ENCODE measurements at regions not wholly inside any gene's neighbourhood (a gene's known extent, or its start where the extent isn't known, plus 50 kb on each side); places are given as distances from the start of the nearest gene placed in this dataset.
"Not testable (repeated sequence)": the region's sequence is repeated elsewhere in the genome, so short reads cannot be mapped to it uniquely, and the experiment has no call there.

DNA sequence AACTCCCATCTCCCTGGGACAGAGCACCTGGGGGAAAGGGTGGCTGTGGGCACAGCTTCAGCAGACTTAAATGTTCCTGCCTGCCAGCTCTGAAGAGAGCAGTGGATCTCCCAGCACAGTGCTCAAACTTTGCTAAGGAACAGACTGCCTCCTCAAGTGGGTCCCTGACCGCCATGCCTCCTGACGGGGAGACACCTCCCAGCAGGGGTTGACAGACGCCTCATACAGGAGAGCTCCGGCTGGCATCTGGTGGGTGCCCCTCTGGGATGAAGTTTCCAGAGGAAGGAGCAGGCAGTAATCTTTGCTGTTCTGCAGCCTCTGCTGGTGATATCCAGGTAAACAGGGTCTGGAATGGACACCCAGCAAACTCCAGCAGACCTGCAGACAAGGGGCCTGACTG lies 206.9 kb upstream of the NUDT10 start:
- intact Hi-C loops (cut with DNase I); DNase-seq; ATAC-seq: not testable (repeated sequence)

DNA sequence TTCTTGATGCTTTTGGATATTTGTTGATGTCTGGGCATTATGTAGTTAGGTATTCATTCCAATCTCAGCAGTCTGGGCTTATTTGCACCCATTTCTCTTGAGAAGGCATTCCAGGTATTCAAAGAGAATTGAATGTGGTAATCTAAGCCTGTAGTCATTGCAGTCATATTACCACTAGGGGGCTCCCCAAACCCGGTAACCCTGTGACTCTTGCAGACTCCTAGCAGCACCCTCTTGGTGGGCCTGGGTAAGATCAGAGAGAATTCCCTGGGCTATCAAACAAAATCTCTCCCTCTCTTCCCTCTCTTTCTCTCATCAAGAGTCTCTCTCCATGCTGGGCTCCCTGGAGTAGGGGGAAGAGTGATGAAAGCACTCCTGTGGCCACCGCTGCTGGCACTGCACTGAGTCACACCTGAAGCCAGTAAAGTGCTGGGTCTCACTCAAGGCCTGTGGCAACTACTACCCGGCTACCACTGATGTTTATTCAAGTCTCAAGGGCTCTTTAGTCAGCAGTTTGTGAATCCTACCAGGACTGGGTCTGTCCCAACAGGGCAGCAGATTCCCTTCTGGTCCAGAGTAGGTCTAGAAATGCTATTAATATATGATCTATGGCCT lies 187.7 kb upstream of the NUDT10 start:
- DNase-seq (no peak), ATAC-seq (no peak)
- intact Hi-C loops (cut with DNase I), result loop anchor here in 1 of 2 donors (5.0 kb wide), 1 partner anchor 312 kb away; no protein-coding TSS in a partner anchor

DNA sequence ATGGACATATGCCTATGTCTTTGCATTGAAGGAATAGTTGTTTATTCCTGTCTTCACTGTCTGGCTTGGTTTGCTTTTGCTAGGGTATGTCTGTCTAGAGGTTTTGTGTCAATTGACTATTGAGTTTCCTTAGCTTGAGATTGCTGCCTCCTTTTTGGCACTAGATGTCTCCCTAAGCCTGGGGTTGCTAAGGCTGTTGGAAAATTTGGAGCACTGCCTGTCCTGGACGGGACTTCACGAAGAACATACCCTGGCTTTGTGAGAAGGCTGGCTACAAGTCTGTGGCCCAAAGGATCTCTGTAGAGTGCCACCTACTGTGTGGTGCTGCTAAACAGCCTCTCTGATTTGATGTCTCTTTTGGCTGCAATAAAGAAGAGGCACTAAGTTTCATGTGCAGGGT lies 183.8 kb upstream of the NUDT10 start:
- intact Hi-C loops (cut with DNase I), result loop anchor here in 1 of 2 donors (5.0 kb wide), 1 partner anchor 308 kb away; no protein-coding TSS in a partner anchor
- ATAC-seq (no peak), DNase-seq (no peak)

DNA sequence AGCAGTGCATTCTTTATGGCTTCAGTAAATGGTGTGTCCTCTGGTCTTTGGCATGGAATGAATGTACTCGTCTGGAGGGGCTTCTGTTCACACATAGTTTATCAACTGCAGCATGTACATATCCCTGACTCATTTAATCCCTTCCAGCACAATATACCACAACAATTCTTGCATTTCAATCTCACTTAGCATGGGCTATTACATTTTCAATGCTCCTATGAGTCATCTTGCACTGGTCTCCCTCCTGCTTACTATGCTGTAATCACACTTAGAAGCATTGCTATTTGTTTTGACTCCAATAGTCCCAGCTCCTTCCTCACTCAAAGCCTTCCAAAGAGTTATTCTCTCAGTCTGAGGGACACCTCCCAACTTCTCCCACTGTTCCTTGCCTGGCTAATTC lies 180.9 kb upstream of the NUDT10 start:
- intact Hi-C loops (cut with DNase I), result no loop called here
- no peak for DNase-seq
- no peak for ATAC-seq

DNA sequence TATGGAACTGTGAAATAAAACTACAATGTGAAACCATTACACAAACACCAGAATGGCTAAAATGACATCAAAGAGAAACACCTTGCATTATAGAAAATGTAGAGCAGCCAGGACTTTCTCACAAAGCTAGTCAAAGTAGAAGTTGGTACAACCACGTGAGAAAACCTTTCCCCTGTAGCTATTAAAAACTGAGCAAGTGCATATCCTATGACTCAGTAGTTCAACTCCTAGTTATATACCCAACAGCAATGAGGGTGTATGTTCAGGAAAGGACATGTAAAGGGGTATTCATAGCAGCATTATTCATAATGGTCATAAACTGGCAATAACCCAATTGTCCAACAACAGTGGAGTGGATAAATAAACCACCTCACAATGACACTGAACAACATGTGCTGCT lies 177.5 kb upstream of the NUDT10 start:
- DNase-seq (no peak), ATAC-seq (no peak)
- intact Hi-C loops (cut with DNase I), result no loop called here

DNA sequence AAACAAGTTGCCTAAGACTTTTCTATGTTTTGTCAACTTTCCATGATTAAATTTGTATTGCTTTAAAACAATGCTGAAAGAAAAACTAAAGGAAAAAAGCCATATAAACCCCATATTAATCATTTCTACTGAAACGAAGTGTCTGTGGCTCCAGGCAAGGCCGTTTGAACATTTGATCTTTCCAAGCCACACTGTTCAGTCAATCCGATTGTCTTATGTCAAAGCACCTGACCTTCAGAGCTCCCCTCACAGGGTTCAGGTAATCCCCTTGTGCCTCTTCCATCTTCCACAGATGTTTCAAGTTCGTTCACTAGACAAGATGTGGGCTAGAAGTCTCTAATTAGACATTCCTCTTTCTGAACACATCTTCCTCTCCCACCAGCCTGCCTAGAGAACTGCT lies 177.1 kb upstream of the NUDT10 start:
- intact Hi-C loops (cut with DNase I), result no loop called here
- no peak for ATAC-seq
- DNase-seq, result no peak

DNA sequence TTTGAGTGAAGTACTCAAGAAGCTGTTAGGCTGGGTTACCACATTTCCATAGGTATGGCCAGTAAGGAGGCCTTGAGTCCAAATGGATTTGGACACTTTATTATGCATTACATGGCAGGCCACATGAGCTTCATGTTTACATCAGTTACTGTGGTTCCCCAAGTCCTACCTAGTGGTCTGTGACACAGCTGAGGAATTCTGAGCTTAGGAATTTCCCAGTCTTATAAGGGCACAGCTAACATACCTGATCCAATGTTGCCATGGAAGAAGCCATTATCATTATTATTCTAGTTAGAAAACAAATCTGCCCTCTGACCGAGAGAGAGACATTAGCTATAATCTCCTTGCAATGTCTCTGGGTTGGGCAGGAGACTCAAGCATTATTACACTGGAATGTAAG lies 174.4 kb upstream of the NUDT10 start:
- intact Hi-C loops (cut with DNase I), result no loop called here
- ATAC-seq (no peak), DNase-seq (no peak)

DNA sequence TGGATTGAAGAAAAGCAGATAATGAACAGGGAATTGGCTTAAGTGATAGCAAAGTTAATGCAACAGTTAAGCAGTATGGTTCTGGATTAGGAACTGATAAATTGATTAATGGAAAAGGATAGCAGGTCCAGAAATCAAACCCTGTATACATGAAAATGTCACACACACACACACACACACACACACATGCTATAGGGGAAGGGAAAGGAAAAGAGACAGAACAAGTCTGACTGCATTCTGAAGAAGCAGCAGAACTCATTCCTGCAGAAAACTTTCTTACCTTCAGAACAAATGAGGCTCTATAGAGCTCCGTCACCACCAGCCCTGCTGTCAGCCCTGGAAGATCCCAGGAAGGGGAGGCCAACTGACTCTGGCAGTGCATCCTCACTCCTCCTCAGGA lies 173.2 kb upstream of the NUDT10 start:
- DNase-seq; intact Hi-C loops (cut with DNase I); ATAC-seq: not testable (repeated sequence)

DNA sequence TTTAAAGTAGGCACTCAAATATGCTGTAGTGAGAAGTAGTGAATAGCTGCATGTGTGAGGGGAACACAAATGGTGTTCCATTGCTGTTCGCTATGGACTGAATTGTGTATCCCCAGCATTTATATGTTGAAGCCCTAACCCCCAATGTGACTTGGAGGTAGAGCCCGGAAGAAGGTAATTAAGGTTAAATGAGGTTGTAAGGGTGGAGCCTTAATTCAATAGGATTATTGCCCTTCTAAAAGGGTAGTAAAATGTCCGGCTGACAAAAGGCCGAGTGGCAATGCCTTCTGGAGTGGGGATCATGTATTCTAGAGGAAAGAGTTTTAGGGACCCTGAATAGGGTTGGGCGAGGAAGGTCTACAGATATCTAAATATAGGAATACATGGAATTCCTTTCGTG lies 168.9 kb upstream of the NUDT10 start:
- intact Hi-C loops (cut with DNase I), result no loop called here
- DNase-seq (no peak), ATAC-seq (no peak)

DNA sequence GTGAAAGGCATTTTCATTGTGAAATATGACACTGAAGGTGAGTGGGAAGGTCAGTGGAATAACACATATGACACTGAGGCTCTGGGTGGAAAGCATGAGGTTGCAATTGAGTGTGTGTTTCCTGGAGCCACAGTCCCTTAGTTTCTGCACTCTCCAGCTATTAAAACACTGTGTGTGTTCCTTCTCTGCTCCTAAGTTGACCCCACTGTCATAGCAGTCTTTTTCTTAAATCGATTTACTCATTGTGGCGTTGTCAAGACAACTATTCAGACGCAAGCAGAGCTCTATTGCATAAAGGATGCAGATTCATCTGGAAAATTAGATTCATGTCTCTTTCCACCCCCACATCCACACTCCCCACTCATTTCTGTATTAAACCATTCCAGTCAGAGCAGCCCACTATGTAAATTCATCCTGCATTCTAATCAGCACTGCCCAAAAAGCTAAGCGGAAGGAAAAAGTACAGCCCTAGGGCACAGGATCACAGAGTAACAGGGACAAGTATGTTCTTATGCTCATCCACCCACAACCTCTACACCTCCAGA lies 154.2 kb upstream of the NUDT10 start:
- intact Hi-C loops (cut with DNase I); ATAC-seq; DNase-seq: not testable (repeated sequence)

DNA sequence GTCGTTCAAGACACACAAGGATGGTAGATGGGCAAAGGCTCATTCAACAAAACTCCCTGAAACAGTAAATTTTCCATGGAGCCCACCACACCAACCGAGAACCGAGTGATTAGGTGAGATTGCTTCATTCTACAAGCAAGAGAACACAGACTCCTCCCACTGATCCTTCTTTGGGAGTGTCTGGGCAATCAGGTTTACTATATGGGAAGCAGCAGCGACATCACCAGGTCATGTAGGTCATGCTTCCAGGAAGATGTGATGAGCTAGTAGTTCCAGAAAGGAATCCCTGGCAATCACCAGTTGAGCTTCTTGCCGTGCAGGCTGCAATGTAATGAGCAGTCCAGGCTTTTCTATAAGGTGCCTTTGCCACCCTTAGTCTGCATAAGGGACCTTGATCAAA lies 152.8 kb upstream of the NUDT10 start:
- ATAC-seq; intact Hi-C loops (cut with DNase I); DNase-seq: not testable (repeated sequence)

DNA sequence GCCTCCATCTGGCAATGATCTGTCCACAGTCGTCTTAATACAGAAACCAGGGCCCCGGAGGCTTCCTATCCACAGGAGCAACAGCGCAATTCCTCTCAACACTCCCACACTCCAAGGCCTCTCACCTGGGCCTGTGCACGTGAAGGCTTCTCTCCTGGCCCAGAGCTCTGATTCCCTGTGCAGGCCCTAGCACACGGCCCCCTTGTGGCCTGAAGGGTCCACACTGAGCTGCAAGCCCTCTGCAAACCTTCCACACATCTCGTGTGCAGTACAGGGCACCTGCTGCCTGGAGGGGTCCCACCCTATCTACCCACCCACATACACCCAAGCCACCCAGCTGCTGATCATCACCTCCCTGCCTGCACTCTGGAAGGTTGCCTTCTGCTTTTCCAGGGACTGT lies 150.1 kb upstream of the NUDT10 start:
- DNase-seq (no peak), ATAC-seq (no peak)
- intact Hi-C loops (cut with DNase I), result no loop called here

DNA sequence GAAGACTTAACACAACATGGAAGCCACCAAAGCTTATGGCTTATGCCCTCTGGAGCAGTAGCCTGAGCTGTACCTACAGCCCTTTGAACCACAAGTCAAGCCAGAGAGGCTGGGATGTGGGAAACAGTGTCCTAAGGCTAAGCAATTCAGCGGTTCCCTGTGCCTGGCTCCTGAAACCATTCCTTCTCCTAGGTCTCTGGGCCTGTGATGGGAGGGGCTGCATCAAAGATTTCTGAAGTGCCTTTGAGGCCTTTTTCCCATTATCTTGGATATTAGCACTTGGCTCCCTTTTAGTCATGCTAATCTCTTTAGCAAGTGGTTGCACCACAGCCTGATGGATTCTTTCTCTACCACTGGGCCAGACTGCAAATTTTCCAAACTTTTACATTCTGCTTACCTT lies 140.5 kb upstream of the NUDT10 start:
- intact Hi-C loops (cut with DNase I), result no loop called here
- ATAC-seq (no peak), DNase-seq (no peak)

DNA sequence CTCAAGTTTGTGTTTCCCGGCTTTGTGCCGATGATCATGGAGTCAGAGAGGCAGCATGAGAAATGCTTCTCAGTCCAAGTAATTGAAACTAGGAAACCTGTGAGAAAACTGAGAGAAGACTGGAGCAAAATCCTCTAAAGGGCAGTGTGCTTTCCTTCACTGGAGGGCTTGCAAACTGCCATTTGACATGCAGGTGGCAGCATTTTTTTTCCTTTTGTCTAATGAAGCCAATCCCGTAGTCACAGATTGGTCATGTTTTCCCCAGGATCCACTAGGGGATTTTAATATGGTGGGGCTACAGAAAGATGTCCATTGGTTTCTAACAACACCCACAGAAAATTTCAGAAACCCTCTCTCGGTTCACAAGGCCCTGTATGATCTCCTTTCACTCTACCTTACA lies 117.4 kb upstream of the NUDT10 start:
- intact Hi-C loops (cut with DNase I), result no loop called here
- DNase-seq (no peak), ATAC-seq (no peak)

DNA sequence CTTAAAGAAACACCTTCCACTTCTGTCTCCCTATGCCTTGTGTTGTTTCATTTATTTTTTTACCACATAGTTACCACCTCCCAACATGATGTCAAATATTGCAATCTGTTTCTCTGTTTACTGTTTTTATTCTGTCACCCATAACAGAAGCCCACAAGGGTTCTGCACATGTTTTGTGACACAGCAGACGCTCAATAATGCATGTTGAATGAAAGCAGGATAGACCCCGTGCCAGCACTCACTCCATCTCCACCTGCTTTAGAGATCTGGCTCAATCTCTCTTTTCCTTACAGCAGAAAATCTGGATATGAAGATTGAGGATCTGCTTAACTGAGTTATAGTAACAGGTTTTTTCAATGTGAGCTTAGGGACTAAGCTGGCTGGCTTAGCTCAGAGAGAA lies 116.8 kb upstream of the NUDT10 start:
- intact Hi-C loops (cut with DNase I), result no loop called here
- no peak for ATAC-seq
- no peak for DNase-seq

DNA sequence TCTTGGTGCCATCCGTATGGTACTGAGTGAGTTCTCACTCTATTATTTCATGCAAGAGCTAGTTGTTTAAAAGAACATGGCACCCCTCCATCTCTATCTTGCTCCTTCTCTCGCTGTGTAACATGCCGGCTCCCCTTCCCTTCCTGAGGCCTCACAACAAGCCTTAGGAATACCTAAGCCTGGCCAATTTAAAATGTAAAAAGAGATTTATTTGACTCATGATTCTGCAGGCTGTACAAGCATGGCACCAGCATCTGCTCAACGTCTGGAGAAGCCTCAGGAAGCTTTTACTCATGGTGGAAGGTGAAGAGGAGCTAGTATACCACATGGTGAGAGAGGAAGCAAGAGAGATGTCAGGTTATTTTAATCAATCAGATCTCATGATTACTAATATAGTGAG lies 90.4 kb upstream of the NUDT10 start:
- ATAC-seq (no peak), DNase-seq (no peak)
- intact Hi-C loops (cut with DNase I), result no loop called here

DNA sequence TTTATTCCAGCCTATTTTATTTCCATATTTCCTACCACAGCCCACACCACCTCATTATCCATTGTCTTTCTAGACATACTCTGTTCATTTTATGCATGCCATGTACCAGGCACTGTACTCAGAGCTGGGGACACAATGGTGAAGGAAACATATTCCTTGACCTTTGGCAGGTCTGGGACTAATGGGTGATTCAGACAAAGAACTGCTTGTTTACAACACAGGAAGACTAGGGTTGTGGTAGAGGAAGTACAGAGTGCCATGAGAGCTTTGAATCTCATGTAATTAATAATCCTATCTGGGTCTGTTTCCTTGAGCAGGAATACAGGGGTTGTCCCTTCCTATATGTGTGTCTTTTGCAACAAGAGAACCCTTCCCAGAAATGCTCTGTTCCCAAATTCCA lies 75.1 kb upstream of the NUDT10 start:
- intact Hi-C loops (cut with DNase I), result no loop called here
- no peak for ATAC-seq
- DNase-seq, result no peak

DNA sequence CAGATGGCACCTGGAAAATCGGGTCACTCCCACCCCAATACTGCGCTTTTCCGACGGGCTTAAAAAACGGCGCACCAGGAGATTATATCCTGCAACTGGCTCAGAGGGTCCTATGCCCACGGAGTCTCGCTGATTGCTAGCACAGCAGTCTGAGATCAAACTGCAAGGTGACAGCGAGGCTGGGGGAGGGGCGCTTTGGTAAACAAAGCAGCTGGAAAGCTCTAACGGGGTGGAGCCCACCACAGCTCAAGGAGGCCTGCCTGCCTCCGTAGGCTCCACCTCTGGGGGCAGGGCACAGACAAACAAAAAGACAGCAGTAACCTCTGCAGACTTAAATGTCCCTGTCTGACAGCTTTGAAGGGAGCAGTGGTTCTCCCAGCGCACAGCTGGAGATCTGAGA lies 70.4 kb upstream of the NUDT10 start:
- not testable (repeated sequence) for ATAC-seq, DNase-seq

DNA sequence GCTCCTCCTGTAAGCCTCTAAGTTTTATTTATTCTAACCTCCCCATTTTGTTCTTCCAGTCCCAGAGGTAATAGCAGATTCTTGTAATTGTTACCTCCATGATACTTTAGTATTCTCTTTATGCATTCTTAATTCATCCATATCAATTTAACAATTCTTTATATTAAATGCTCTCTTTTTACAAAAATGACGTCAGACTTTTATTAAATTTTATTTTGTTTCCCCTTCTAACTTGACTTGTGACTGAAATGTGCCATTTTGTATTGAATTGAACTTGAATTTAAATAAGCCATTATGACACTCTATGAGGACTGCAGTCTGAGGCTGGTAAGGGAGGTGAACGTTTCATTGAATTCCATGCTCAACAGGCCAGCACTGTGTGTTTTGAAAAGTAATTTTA lies 60.0 kb upstream of the NUDT10 start:
- intact Hi-C loops (cut with DNase I), result no loop called here
- DNase-seq (no peak), ATAC-seq (no peak)

More for the DNA sequence above, 70.4 kb upstream of the NUDT10 start:
- intact Hi-C loops (cut with DNase I), result not testable (repeated sequence)

DNA sequence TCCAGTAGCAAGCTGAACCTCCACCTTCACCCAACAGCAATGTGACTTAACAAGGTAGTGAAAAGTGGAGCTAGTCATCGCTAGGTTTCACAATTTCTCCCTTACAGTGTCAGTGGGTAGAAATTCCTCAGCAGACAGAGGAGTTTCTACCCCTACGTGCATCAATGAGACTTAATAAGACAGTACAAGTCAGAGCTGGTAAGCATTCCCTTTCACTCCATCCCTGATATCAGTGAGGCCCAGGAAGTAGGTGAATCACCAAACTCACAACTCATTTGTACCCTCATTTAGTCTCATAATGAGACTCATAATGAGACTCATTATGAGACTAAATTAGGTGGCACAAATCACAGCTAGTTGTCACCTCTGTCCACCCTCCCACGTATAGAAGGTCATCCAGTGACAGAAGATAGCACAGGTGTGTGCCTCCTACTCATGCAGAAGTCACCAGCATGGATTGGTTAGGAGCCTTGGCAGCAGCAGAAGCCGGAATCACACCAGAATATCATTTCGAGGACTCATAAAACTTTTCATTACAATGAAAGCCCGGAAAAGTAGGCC lies 50.8 kb upstream of the NUDT10 start:
- intact Hi-C loops (cut with DNase I), result no loop called here
- no peak for DNase-seq
- no peak for ATAC-seq
